Naive thymus-derived CD8-positive, alpha-beta T cell (primary cell): ENCODE measurements at regions not wholly inside any gene's neighbourhood (a gene's known extent, or its start where the extent isn't known, plus 50 kb on each side); places are given as distances from the start of the nearest gene placed in this dataset.

ENCODE experiments used
- ATAC-seq, 2 donors: fragments of 150-1000 bp; cut with Tn5 transposase in 1 of 2; sonication (Bioruptor Pico), chemical (Tn5 transposase) in 1 of 2; 1 replicate in 1 of 2; 2 replicates in 1 of 2; pipeline ENCODE4 v1.10.0; 2021; ENCODE audit warnings: mild to moderate bottlenecking in 2 of 2, moderate library complexity in 2 of 2
- POLR2A ChIA-PET: fragments of 350-600 bp; sonication (Branson Sonifier 250); formaldehyde crosslinking; loops from one replicate; lab custom pipeline; 2021; ENCODE audit warnings: antibody characterized with exemption; lab: Charles Lee
- DNase-seq, 10 donors: peaks; one replicate each; pipeline versions ENCODE4 v3.0.0 to v3.0.0-alpha.2; 2020 to 2022
- H3K27ac Mint-ChIP-seq, 10 donors: one replicate each; pipeline ENCODE4 v1.8.0; 2020 to 2022; ENCODE audit warnings: mild to moderate bottlenecking in 10 of 10, mixed read lengths in 10 of 10, moderate library complexity in 4 of 10, inconsistent platforms in 1 of 10
- H3K27me3 Mint-ChIP-seq, 5 donors: one replicate each; pipeline ENCODE4 v1.8.0; 2021 to 2022; ENCODE audit warnings: mixed read lengths in 5 of 5
- H3K36me3 Mint-ChIP-seq, 3 donors: one replicate each; pipeline ENCODE4 v1.8.0; 2020 to 2022; ENCODE audit warnings: mixed read lengths in 3 of 3, mild to moderate bottlenecking in 2 of 3, inconsistent platforms in 1 of 3
- H3K4me1 Mint-ChIP-seq, 4 donors: one replicate each; pipeline ENCODE4 v1.8.0; 2021 to 2022; ENCODE audit warnings: mixed read lengths in 4 of 4
- H3K4me3 Mint-ChIP-seq, 10 donors: one replicate each; pipeline ENCODE4 v1.8.0; 2020 to 2022; ENCODE audit warnings: mild to moderate bottlenecking in 10 of 10, mixed read lengths in 10 of 10, moderate library complexity in 6 of 10, inconsistent platforms in 1 of 10
- H3K9me3 Mint-ChIP-seq, 9 donors: one replicate each; pipeline ENCODE4 v1.8.0; 2020 to 2022; ENCODE audit warnings: mixed read lengths in 9 of 9, mild to moderate bottlenecking in 3 of 9, inconsistent platforms in 1 of 9, moderate library complexity in 1 of 9

DNA sequence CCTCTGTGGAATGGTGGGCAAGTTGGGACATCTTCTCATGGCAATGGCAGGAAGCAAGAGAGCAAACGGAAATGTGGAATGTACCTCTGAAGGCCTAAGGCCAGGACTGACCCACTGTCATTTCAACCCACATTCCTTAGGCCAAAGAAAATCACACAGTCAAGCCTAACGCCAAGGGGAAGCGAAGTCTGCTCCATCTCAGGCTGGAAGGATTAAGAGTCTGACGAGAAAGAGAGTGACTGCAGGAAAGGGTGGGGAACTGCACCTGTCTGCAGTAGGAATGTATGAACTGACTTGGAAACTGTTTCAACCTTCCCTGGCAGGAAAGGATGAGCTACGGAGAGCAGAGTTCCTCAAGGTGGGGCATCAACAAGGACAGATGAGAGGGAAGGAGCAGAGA is 90.2 kb upstream of the TAS2R1 start:
- Mint-ChIP-seq H3K36me3 (no peaks in the 10 kb centered on the region), H3K9me3 (peaks cover 0 to 14% (median 6%) of the 10 kb centered on the region in 9 donors), H3K27ac (no peak overlapping the region), H3K27me3 (peaks cover 0 to 1% (median 0%) of the 10 kb centered on the region in 5 donors), H3K4me1 (no peaks in the 10 kb centered on the region), H3K4me3 (no peak overlapping the region)
- DNase-seq, result no peak
- POLR2A ChIA-PET, result no interaction called here
- no peak for ATAC-seq

DNA sequence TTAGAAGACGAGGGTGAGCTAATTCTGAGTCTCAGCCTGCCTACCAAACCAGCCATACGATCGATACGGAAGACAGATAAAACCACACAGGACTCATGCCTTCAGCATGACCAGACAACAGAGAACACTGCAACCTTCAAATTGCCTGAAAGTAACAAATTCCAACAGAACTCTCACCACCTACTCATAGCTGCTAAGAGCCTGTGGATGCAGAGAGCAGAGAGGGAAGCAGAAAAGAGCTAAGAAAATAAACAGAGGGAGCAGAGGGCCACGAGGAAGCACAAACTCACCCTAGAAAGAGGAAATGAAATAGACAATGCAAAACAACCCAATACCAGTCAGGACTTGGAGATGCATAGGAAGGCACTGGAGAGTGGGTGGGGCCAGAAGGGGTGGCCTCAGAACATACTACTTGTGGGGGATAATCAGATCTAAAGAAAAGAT is 86.7 kb upstream of the TAS2R1 start:
- H3K36me3 Mint-ChIP-seq, result no peaks in the 10 kb centered on the region
- ATAC-seq (no peak), DNase-seq (no peak)
- no peak overlapping the region for H3K27ac Mint-ChIP-seq
- H3K27me3 Mint-ChIP-seq, result peaks cover 0 to 1% (median 0%) of the 10 kb centered on the region in 5 donors
- no peak overlapping the region for H3K4me3 Mint-ChIP-seq
- peaks cover 0 to 14% (median 5%) of the 10 kb centered on the region in 9 donors for H3K9me3 Mint-ChIP-seq
- POLR2A ChIA-PET, result no interaction called here
- H3K4me1 Mint-ChIP-seq, result no peaks in the 10 kb centered on the region

DNA sequence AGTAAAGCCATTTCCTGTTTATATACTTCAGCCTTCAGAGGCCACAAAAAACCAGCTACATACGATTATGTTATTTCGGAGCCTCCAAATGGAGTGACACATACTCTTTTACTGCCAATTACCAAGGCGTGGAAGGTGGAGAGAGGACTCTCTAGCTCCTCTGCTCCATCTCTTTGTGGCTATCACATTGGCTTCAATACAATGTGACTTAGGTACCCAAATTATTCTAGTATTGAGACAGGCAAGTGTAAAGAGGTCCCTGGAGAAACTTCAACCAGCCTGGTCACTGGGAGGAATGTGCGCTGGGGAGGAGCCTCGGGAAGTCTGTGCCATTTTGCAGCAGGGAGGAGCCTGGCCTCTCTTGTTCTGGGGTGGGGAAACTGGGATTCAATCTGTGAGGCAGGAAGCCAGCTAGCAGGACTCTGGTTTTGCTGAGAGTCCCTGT is 85.8 kb upstream of the TAS2R1 start:
- no peak for DNase-seq
- Mint-ChIP-seq H3K4me1 (no peaks in the 10 kb centered on the region), H3K9me3 (peaks cover 0 to 14% (median 5%) of the 10 kb centered on the region in 9 donors), H3K27ac (no peak overlapping the region), H3K36me3 (no peaks in the 10 kb centered on the region), H3K27me3 (peaks cover 0 to 1% (median 0%) of the 10 kb centered on the region in 5 donors), H3K4me3 (no peak overlapping the region)
- ATAC-seq, result no peak
- POLR2A ChIA-PET, result no interaction called here

DNA sequence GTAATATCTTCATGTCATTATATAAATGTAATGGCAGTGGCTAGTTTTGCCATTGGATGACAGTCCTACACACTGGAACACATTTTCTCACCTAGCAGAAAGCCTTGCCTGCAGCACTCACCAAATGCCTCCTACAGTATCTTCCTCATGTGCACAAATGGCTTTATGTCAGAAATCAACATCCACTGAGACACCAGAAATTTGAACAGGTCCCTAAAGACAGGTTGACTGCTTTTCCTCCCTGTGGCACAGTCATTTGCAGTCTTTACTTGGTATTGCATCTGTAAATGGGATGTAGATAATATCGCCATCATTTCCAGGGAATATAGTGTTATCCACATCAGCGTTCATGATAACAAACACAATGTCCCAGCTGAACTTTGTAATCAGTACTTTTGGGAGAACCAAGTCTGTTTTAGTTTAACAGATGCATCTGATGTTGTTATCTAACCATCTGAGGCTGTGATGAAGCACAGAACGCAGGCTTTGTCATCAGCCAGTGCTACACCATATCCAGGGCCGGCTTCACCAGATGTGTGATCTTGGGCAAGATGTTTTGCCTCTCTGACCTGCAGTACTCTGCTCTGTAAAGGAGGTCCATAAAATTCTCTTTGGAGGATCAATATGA is 83.9 kb upstream of the TAS2R1 start:
- Mint-ChIP-seq H3K9me3 (peaks cover 2 to 14% (median 8%) of the 10 kb centered on the region in 9 donors), H3K27ac (no peak overlapping the region), H3K4me1 (peaks cover 0 to 2% (median 0%) of the 10 kb centered on the region in 4 donors), H3K36me3 (no peaks in the 10 kb centered on the region), H3K27me3 (peaks cover 0 to 1% (median 0%) of the 10 kb centered on the region in 5 donors), H3K4me3 (no peak overlapping the region)
- DNase-seq, result no peak
- no peak for ATAC-seq
- POLR2A ChIA-PET, result no interaction called here

DNA sequence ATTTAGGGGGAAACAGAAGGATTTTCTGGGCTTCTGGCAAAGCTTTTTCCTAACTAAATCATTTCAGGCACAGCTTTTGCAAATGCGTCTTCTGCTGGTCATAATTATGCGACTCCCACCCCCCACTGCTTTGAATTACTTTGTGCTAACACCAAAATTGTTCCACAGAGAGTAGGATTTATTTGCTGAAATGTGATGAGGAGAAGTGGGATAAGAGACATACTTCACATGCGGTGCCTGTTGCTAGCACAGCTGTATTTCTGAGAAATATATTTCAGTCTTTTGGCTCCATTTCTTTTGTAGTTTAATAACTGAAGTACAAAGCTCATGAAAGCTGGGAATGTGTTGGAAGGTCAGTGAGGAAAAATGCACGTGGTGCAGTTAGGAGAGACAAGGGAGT is 83.2 kb upstream of the TAS2R1 start:
- Mint-ChIP-seq H3K9me3 (peaks cover 4 to 14% (median 11%) of the 10 kb centered on the region in 9 donors), H3K36me3 (no peaks in the 10 kb centered on the region)
- POLR2A ChIA-PET, result no interaction called here

DNA sequence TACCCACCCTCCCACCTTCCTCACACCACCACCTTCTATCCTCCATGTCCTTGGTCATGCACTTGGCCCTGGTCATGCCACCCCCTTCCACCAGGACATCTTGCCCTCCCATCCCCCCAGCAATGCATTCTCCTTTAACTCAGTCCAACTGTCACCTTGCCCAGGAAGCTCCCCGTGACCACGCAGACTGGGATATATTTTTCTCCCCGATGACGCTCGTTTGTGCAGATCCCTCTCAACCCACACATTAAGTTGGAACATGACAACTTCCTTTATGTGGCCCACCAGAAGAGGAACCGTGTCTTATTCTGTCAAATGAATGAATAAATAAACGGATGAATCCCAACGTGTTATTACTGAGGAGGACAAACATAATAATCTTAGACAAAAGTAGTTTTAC is 82.8 kb upstream of the TAS2R1 start:
- H3K9me3 Mint-ChIP-seq, result peaks cover 4 to 14% (median 11%) of the 10 kb centered on the region in 9 donors
- DNase-seq (no peak), ATAC-seq (no peak)
- peaks cover 0 to 2% (median 0%) of the 10 kb centered on the region in 4 donors for H3K4me1 Mint-ChIP-seq
- no peak overlapping the region for H3K4me3 Mint-ChIP-seq
- no peak overlapping the region for H3K27ac Mint-ChIP-seq
- POLR2A ChIA-PET, result no interaction called here
- H3K27me3 Mint-ChIP-seq, result peaks cover 0 to 1% (median 0%) of the 10 kb centered on the region in 5 donors
- H3K36me3 Mint-ChIP-seq, result no peaks in the 10 kb centered on the region

More for the DNA sequence above, 83.2 kb upstream of the TAS2R1 start:
- ATAC-seq, result no peak
- Mint-ChIP-seq H3K27ac (no peak overlapping the region), H3K27me3 (peaks cover 0 to 1% (median 0%) of the 10 kb centered on the region in 5 donors), H3K4me1 (peaks cover 0 to 2% (median 0%) of the 10 kb centered on the region in 4 donors), H3K4me3 (no peak overlapping the region)
- no peak for DNase-seq

DNA sequence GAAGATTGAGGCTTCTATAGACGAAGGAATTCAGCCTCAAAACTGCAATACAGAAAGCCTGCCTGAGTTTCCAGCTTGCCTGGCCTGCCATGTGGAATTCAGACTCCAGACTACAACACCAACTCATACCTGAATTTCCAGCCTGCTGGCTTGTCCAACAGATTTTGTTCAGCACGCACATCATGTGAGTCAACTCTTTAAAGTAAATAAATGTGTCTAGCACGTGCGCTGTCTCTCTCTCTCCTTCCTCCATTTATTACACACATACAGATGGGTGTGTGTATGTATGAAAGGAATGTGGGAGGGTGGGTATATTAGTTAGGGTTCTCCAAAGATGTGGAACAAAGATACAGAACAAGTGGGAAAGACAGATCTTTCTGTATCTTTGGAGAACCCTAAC is 82.4 kb upstream of the TAS2R1 start:
- Mint-ChIP-seq H3K27me3 (peaks cover 0 to 1% (median 0%) of the 10 kb centered on the region in 5 donors), H3K27ac (no peak overlapping the region), H3K4me3 (no peak overlapping the region), H3K4me1 (peaks cover 0 to 2% (median 0%) of the 10 kb centered on the region in 4 donors), H3K36me3 (no peaks in the 10 kb centered on the region), H3K9me3 (peaks cover 4 to 14% (median 11%) of the 10 kb centered on the region in 9 donors)
- POLR2A ChIA-PET, result no interaction called here
- no peak for DNase-seq
- ATAC-seq, result no peak

DNA sequence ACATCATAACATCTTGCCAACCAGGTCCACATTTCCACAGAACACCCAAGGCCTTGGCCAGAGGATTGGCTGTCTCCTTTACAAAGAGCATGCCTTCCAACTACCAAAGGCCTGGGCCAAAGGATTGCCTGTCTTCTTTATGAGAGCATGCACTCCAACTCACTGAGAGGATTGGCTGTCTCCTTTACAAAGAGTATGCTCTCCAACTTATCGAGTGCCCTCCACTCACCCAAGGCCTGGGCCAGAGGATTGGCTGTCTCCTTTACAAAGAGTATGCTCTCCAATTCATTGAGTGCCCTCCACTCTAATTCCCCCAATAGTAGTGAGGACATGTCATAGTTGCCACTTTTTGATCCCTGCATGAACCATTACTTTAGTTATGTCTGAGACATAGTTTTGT is 79.9 kb upstream of the TAS2R1 start:
- Mint-ChIP-seq H3K27ac (no peak overlapping the region), H3K27me3 (no peaks in the 10 kb centered on the region), H3K9me3 (peaks cover 0 to 12% (median 6%) of the 10 kb centered on the region in 9 donors), H3K4me1 (peaks cover 0 to 2% (median 0%) of the 10 kb centered on the region in 4 donors), H3K4me3 (no peak overlapping the region), H3K36me3 (no peaks in the 10 kb centered on the region)
- POLR2A ChIA-PET, result no interaction called here
- DNase-seq (no peak), ATAC-seq (no peak)

DNA sequence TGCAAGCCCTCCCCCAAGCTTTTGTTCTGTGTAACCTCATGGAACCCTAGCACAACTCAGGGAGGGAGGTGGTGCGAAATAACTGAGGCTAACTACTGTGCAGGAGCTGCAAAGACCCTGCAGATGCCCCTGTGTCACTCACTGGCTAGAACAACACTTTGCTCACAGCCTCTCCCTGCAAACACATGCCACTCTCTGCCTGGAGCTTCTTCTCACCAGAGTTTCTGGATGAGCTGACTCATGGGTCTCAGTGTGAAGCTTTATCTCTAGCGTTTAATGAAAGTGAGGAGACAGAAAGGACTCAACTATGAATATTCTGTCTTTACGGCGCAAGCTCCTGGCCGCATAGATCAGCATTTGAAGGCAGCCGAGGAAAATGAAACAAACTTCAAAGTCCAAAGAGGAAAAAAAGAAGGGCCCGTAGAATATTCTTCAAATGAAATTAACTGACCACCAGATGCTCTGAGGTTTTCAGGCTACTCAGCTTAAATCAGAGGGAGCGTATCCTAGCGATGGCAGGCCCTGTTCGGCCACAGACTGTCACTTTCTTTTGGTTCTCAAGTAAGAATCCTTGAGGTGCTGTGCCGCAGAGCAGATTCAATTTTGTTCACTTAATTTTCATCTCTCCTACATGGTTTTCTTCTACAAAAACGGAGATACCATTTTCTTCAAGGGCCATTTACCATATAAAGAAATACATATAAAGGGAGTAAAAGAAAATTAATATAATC is 77.7 kb upstream of the TAS2R1 start:
- no peak overlapping the region for H3K4me3 Mint-ChIP-seq
- POLR2A ChIA-PET, result no interaction called here
- H3K36me3 Mint-ChIP-seq, result no peaks in the 10 kb centered on the region

DNA sequence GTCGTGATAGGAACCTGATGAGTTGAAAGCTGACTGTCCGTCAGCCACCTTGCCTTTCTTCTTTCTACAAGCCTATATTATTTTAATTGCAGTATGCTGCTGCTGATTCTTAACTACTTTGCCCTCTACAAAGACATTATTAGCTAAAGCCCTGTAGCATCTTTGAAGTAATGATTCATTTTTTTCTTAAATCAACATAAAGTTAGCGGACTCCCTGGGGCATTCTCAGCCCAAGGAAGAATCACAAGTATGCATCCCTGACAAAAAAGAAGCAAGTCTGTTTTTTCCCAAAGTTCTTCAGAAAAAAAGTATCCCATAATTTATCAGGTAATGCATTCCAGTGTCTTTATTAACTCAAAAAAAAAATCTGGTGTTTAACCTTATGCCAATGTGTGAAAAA is 69.5 kb upstream of the TAS2R1 start:
- DNase-seq (no peak), ATAC-seq (no peak)
- Mint-ChIP-seq H3K27me3 (peaks cover 0 to 3% (median 0%) of the 10 kb centered on the region in 5 donors), H3K36me3 (no peaks in the 10 kb centered on the region), H3K9me3 (peaks cover 0 to 26% (median 4%) of the 10 kb centered on the region in 9 donors), H3K27ac (no peak overlapping the region), H3K4me3 (no peak overlapping the region), H3K4me1 (no peaks in the 10 kb centered on the region)
- POLR2A ChIA-PET, result no interaction called here

More for the DNA sequence above, 77.7 kb upstream of the TAS2R1 start:
- Mint-ChIP-seq H3K27me3 (no peaks in the 10 kb centered on the region), H3K4me1 (peaks cover 0 to 2% (median 0%) of the 10 kb centered on the region in 4 donors), H3K27ac (no peak overlapping the region), H3K9me3 (peaks cover 0 to 14% (median 6%) of the 10 kb centered on the region in 9 donors)
- no peak for DNase-seq
- no peak for ATAC-seq

DNA sequence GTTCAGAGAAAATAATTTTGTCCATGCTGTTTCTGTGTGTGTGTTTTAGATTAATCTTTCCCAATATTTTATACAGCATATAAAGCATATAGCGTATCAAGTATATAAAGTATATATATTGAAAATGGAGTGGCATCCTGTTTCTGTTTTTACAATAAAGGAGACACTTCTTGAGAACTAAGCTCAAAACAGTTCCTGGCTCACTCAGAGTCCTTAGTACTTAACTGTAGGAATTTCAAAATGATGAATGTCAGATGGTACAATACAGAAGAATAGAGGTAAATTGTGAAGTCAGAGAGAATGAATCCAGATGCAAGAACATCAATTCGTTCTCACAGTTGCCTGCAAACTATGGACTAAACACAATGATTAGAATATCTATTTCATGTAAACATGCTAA is 68.7 kb upstream of the TAS2R1 start:
- Mint-ChIP-seq H3K27ac (no peak overlapping the region), H3K9me3 (peaks cover 0 to 26% (median 4%) of the 10 kb centered on the region in 9 donors), H3K4me3 (no peak overlapping the region), H3K27me3 (peaks cover 0 to 3% (median 0%) of the 10 kb centered on the region in 5 donors), H3K4me1 (no peaks in the 10 kb centered on the region), H3K36me3 (no peaks in the 10 kb centered on the region)
- DNase-seq (no peak), ATAC-seq (no peak)
- POLR2A ChIA-PET, result no interaction called here

DNA sequence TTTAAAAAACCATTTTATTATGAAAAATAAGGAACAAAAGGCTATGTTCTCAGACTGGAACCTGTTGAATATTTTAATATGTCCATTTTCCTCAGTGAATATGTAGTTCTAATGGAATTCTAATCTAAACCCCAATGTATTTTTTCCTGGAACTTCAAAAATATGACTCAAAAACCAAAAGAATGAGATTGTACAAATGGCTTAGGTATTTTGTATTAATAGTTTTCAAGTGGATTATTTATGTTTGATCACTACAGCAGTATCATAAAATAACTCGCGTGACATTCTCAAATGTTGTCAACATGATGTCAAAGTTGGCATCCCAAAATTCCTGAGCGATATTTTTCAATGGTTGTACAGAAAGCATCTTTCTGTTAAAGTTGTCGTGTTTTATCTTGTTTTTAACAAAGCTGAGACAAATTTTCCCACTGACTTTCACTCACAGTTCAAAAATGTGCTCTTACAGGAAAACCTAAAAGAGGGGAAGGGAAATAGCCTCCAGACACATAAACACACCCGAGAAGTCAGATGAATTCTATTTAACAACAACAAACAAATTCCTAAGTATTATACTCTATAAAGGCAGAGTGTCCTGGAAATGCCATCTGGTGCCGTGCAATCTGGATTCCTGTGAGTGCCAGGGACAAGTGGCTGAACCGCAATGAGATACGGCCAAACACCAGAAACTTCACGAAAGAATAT is 68.1 kb upstream of the TAS2R1 start:
- DNase-seq (no peak), ATAC-seq (no peak)
- Mint-ChIP-seq H3K9me3 (peaks cover 0 to 26% (median 4%) of the 10 kb centered on the region in 9 donors), H3K4me1 (no peaks in the 10 kb centered on the region), H3K4me3 (no peak overlapping the region), H3K27ac (no peak overlapping the region), H3K27me3 (peaks cover 0 to 3% (median 0%) of the 10 kb centered on the region in 5 donors), H3K36me3 (no peaks in the 10 kb centered on the region)
- POLR2A ChIA-PET, result no interaction called here

DNA sequence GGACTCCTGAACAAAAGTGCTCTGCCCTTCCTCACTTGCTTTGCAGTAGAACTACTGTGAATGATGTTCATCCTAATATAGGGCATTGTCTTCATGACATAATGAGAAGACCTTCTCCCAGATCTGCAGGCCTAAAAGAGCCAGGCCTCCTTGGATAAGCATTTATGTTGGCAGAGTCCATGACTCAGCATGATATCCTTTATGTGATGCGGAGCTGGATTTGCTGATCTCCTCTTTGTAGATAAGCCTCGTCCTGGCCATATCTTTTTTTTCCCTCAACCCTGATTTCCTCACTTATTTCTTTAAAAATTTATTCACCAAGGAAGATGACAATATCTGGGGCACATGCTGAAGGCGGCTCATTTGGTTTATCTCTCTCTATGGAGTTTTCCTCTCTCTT is 62.4 kb upstream of the TAS2R1 start:
- Mint-ChIP-seq H3K4me1 (no peaks in the 10 kb centered on the region), H3K36me3 (no peaks in the 10 kb centered on the region), H3K27ac (no peak overlapping the region), H3K4me3 (no peak overlapping the region), H3K27me3 (peaks cover 0 to 8% (median 0%) of the 10 kb centered on the region in 5 donors), H3K9me3 (peaks cover 0 to 7% (median 2%) of the 10 kb centered on the region in 9 donors)
- ATAC-seq (no peak), DNase-seq (no peak)
- POLR2A ChIA-PET, result no interaction called here
